Left lung (tissue), 4 donors: ENCODE measurements at regions not wholly inside any gene's neighbourhood (a gene's known extent, or its start where the extent isn't known, plus 50 kb on each side); places are given as distances from the start of the nearest gene placed in this dataset.

Source experiments
- ATAC-seq: fragments of 200-7000 bp; cut with Tn5 transposase; one replicate; pipeline ENCODE4 v1.9.1; 2020; ENCODE audit warnings: moderate library complexity
- DNase-seq, 4 donors: peaks; one replicate each; pipeline ENCODE4 v3.0.0-alpha.2; 2013 to 2020
- H3K27ac ChIP-seq, 2 donors: fragments of 200-600 bp; sonication (generic) in 1 of 2; one replicate each; pipeline versions ENCODE4 v1.5.0 to v1.8.0; 2020 to 2021
- H3K27me3 ChIP-seq, 2 donors: fragments of 200-600 bp; sonication (generic) in 1 of 2; one replicate each; pipeline versions ENCODE4 v1.5.0 to v1.8.0; 2020 to 2021
- H3K36me3 ChIP-seq, 2 donors: fragments of 200-600 bp; sonication (generic) in 1 of 2; one replicate each; pipeline versions ENCODE4 v1.5.0 to v1.8.0; 2020 to 2021
- H3K4me1 ChIP-seq, 2 donors: fragments of 200-600 bp; one replicate each; pipeline ENCODE4 v1.8.0; 2021
- H3K4me3 ChIP-seq, 2 donors: fragments of 200-600 bp; sonication (generic) in 1 of 2; one replicate each; pipeline versions ENCODE4 v1.5.0 to v1.8.0; 2020 to 2021; ENCODE audit warnings: mild to moderate bottlenecking in 1 of 2
- H3K9me3 ChIP-seq, 2 donors: fragments of 200-600 bp; sonication (generic) in 1 of 2; one replicate each; pipeline versions ENCODE4 v1.5.0 to v1.8.0; 2020 to 2021
- intact Hi-C, 2 donors: fragments of 100-400 bp; cut with DNase I; formaldehyde crosslinking; loops; one replicate each; pipeline versions ENCODE4 v1.11.2 to v1.14.2; 2022
- TF ChIP-seq, protein P1 (sequence below), 2 donors: fragments of 200-600 bp; sonication (generic) in 1 of 2; IDR thresholded peaks; one replicate each; pipeline versions ENCODE4 v1.5.0 to v1.8.0; 2021; ENCODE audit warnings: antibody characterized with exemption in 2 of 2
- donor health status: DM: no; HTN: yes; CAD: no.
- donor health status: DM: no; HTN: no; CAD: no.

- H3K4me3 ChIP-seq = peak overlapping the region; percentile 14 to 27
- TF ChIP-seq, protein P1, sequence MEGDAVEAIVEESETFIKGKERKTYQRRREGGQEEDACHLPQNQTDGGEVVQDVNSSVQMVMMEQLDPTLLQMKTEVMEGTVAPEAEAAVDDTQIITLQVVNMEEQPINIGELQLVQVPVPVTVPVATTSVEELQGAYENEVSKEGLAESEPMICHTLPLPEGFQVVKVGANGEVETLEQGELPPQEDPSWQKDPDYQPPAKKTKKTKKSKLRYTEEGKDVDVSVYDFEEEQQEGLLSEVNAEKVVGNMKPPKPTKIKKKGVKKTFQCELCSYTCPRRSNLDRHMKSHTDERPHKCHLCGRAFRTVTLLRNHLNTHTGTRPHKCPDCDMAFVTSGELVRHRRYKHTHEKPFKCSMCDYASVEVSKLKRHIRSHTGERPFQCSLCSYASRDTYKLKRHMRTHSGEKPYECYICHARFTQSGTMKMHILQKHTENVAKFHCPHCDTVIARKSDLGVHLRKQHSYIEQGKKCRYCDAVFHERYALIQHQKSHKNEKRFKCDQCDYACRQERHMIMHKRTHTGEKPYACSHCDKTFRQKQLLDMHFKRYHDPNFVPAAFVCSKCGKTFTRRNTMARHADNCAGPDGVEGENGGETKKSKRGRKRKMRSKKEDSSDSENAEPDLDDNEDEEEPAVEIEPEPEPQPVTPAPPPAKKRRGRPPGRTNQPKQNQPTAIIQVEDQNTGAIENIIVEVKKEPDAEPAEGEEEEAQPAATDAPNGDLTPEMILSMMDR (IDR thresholded peaks at IDR 0.05) = no peak
- ATAC-seq = peak; percentile 98
These were observed 129.0 kb downstream of the ASCL4 start for GRCh38 chr12:107903341-107904061.

DNA sequence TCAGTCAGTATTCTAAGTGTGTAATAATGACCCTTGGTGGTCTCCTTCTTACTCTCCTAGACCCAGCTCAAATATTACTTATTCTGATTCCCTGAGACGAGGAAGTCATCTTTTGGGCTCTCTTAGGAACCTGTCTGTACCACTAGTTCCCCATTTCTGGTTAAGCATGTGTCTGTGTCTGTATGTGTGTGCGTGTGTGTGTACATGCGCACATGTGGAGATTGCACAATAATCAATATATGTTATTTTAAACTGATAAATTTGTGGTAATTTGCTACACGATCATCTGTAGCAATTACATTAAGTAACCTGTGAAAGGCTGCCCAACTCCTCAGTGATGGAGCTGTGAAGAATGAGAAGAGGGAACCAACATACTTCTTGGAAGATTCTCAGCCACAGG is 132.2 kb downstream of the ASCL4 start:
- ATAC-seq (no peak), DNase-seq (no peak)
- Histone ChIP-seq H3K27me3 (peaks cover 28 to 97% of the 10 kb centered on the region in 2 donors), H3K4me3 (no peak overlapping the region), H3K9me3 (no peaks in the 10 kb centered on the region), H3K36me3 (no peaks in the 10 kb centered on the region), H3K27ac (no peak overlapping the region), H3K4me1 (peaks cover 0 to 6% of the 10 kb centered on the region in 2 donors)
- intact Hi-C loops = no loop called here
- TF ChIP-seq, protein P1 (IDR thresholded peaks at IDR 0.05) = no peak

More at GRCh38 chr12:107903341-107904061, 129.0 kb downstream of the ASCL4 start:
- intact Hi-C loops = no loop called here
- DNase-seq = peak in 3 of 4 donors; percentile 34 to 93 (median 73)
- H3K36me3 ChIP-seq = no peaks in the 10 kb centered on the region
- H3K27me3 ChIP-seq = peaks cover 28 to 65% of the 10 kb centered on the region in 2 donors
- peaks cover 0 to 6% of the 10 kb centered on the region in 2 donors for H3K4me1 ChIP-seq
- H3K27ac ChIP-seq = no peak overlapping the region
- no peaks in the 10 kb centered on the region for H3K9me3 ChIP-seq

- Histone ChIP-seq H3K9me3 (no peaks in the 10 kb centered on the region), H3K4me1 (no peaks in the 10 kb centered on the region), H3K4me3 (no peak overlapping the region), H3K27me3 (peaks cover 0 to 72% of the 10 kb centered on the region in 2 donors), H3K36me3 (no peaks in the 10 kb centered on the region), H3K27ac (no peak overlapping the region)
- intact Hi-C loops = no loop called here
- TF ChIP-seq, protein P1 (IDR thresholded peaks at IDR 0.05) = peak; percentile 31 to 70
- ATAC-seq = peak; percentile 84
- peak in 2 of 4 donors; percentile 39 to 84 for DNase-seq
These were observed 138.0 kb downstream of the ASCL4 start for GRCh38 chr12:107912421-107913004.

- H3K9me3 ChIP-seq = no peaks in the 10 kb centered on the region
- intact Hi-C loops = no loop called here
- no peaks in the 10 kb centered on the region for H3K4me1 ChIP-seq
- no peak overlapping the region for H3K4me3 ChIP-seq
- no peak overlapping the region for H3K27ac ChIP-seq
- ATAC-seq (no peak), DNase-seq (no peak)
- H3K36me3 ChIP-seq = no peaks in the 10 kb centered on the region
- TF ChIP-seq, protein P1 (IDR thresholded peaks at IDR 0.05) = no peak
- H3K27me3 ChIP-seq = peaks cover 0 to 72% of the 10 kb centered on the region in 2 donors
These were observed 140.0 kb downstream of the ASCL4 start for GRCh38 chr12:107914460-107914977.
